GM12892 (cell line): ENCODE measurements at regions not wholly inside any gene's neighbourhood (a gene's known extent, or its start where the extent isn't known, plus 50 kb on each side); places are given as distances from the start of the nearest gene placed in this dataset.

Experiments used
- POLR2A ChIP-seq: IDR thresholded peaks from 2 replicates; pipeline ENCODE4 v1.6.1; 2011; ENCODE audit warnings: low read depth, low read length, control low read depth
- POLR2AphosphoS5 ChIP-seq: IDR thresholded peaks from 2 replicates; pipeline ENCODE4 v1.6.1; 2011; ENCODE audit warnings: low read depth, low read length, control low read depth
- TAF1 ChIP-seq: IDR thresholded peaks from 2 replicates; pipeline ENCODE4 v1.6.1; 2011; ENCODE audit warnings: low read depth, mild to moderate bottlenecking, control low read depth, low read length, borderline replicate concordance

DNA sequence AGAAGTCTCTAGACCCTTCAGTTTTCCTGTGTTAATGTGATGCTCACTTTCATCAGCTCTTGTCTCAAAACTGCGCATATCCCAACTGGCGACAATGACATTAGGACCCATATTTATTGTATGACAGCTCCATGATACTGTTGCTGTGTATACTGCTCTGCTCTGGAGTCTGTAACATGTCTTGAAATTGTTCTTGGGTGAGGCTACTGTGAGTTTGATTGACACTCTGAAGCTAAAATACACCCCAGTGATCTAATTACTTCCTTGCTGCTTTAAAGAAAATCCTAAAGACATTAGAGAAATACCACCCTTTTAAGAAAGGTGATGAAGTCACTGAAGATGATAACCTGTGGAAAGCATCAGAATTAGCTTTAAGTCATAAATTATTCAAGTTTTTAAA lies 1046.2 kb downstream of the KCNT2 start:
- no peak for TF ChIP-seq POLR2A
- TF ChIP-seq POLR2AphosphoS5, result no peak
- no peak for TF ChIP-seq TAF1
